GM23248 (cell line): ENCODE measurements at regions not wholly inside any gene's neighbourhood (a gene's known extent, or its start where the extent isn't known, plus 50 kb on each side); places are given as distances from the start of the nearest gene placed in this dataset.
A peak's percentile ranks its signal among the peaks of the same experiment; 100 is the strongest.

Source experiments
- DNase-seq: peaks from one replicate; pipeline ENCODE4 v3.0.0-alpha.2; 2015
- H2AFZ ChIP-seq: fragments of 200-600 bp; sonication (generic); 2 replicates; pipeline ENCODE4 v1.6.1; 2016; ENCODE audit warnings: antibody characterized with exemption
- H3F3A ChIP-seq: fragments of 200-600 bp; sonication (generic); 2 replicates; pipeline ENCODE4 v1.6.1; 2016; ENCODE audit warnings: mild to moderate bottlenecking, antibody characterized with exemption, mixed run types; ENCODE audit not compliant: insufficient read depth
- H3K27ac ChIP-seq: fragments of 200-600 bp; sonication (generic); 2 replicates; pipeline ENCODE4 v1.5.1; 2016; ENCODE audit warnings: mild to moderate bottlenecking
- H3K27me3 ChIP-seq: fragments of 200-600 bp; sonication (generic); replicated peaks from 2 replicates; pipeline ENCODE4 v1.6.1; 2016; ENCODE audit warnings: mild to moderate bottlenecking; ENCODE audit not compliant: insufficient read depth
- H3K36me3 ChIP-seq: fragments of 200-600 bp; sonication (generic); 2 replicates; pipeline ENCODE4 v1.6.1; 2016; ENCODE audit warnings: low read depth, mild to moderate bottlenecking
- H3K4me1 ChIP-seq: fragments of 200-600 bp; sonication (generic); 2 replicates; pipeline ENCODE4 v1.6.1; 2016; ENCODE audit warnings: mild to moderate bottlenecking; ENCODE audit not compliant: insufficient read depth
- H3K4me2 ChIP-seq: fragments of 200-600 bp; sonication (generic); one replicate; pipeline ENCODE4 v1.6.1; 2016; ENCODE audit warnings: mild to moderate bottlenecking; ENCODE audit not compliant: unreplicated experiment
- H3K4me3 ChIP-seq: fragments of 200-600 bp; sonication (generic); 2 replicates; pipeline ENCODE4 v1.5.1; 2016; ENCODE audit warnings: mild to moderate bottlenecking
- H3K79me2 ChIP-seq: fragments of 200-600 bp; sonication (generic); 2 replicates; pipeline ENCODE4 v1.6.1; 2016; ENCODE audit warnings: mild to moderate bottlenecking; ENCODE audit not compliant: insufficient read depth
- H3K9ac ChIP-seq: fragments of 200-600 bp; sonication (generic); 2 replicates; pipeline ENCODE4 v1.6.1; 2016; ENCODE audit warnings: mild to moderate bottlenecking
- H3K9me2 ChIP-seq: fragments of 200-600 bp; sonication (generic); 2 replicates; pipeline ENCODE4 v1.6.1; 2016; ENCODE audit warnings: mixed run types, mild to moderate bottlenecking, moderate library complexity; ENCODE audit not compliant: insufficient read depth
- H3K9me3 ChIP-seq: fragments of 200-600 bp; sonication (generic); one replicate; pipeline ENCODE4 v1.6.1; 2017; ENCODE audit warnings: low read depth
- H4K20me1 ChIP-seq: fragments of 200-600 bp; sonication (generic); 2 replicates; pipeline ENCODE4 v1.6.0; 2016; ENCODE audit not compliant: insufficient read depth
- EZH2 ChIP-seq: fragments of 200-600 bp; sonication (generic); IDR thresholded peaks from 2 replicates; pipeline ENCODE4 v1.6.1; 2018; ENCODE audit warnings: antibody characterized with exemption, mild to moderate bottlenecking; ENCODE audit not compliant: insufficient read depth, poor library complexity, severe bottlenecking
- EZH2phosphoT487 ChIP-seq: fragments of 200-600 bp; sonication (generic); IDR thresholded peaks from 2 replicates; pipeline ENCODE4 v1.6.1; 2018; ENCODE audit warnings: antibody characterized with exemption, moderate library complexity, mild to moderate bottlenecking, low read depth; ENCODE audit not compliant: insufficient read depth
- WGBS, 2 experiments: methylation state at CpG; one replicate each; pipeline ENCODE4 v1.1.6; 2015 to 2017; ENCODE audit warnings: low lambda C conversion rate in 2 of 2, low coverage in 1 of 2; ENCODE audit errors: missing lambda C conversion rate in 2 of 2; 5-methylcytosine and 5-hydroxymethylcytosine counted together
- in situ Hi-C: fragments of 300-500 bp; cut with MboI; formaldehyde crosslinking; loops from 2 replicates; pipeline ENCODE4 v1.15.0; 2020

DNA sequence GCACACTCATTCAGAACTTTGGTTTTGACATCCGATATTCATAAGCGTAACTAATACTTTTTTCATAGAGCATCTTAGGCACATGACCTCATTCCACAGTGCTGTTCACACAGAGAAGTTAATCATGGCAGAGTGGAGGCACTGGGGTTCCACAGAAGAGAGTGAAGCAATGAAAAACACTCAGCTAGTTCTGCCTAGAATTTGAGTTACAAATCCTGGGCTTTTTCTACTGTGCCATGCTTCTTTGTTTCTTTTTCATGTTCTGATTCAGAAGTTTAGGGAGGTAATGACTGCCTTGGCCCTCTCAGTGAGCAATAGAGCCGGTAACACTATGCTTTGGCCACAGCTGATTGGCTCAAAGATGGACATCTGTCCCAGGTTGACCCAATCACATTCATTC is 176.1 kb upstream of the MITF start:
- H3F3A ChIP-seq, result no peaks in the 10 kb centered on the region
- H3K4me2 ChIP-seq, result no peak overlapping the region
- no peak overlapping the region for H3K27ac ChIP-seq
- H3K9me3 ChIP-seq, result no peaks in the 10 kb centered on the region
- no peak overlapping the region for H3K9ac ChIP-seq
- DNase-seq, result no peak
- in situ Hi-C loops, result no loop called here
- no peaks in the 10 kb centered on the region for H3K36me3 ChIP-seq
- no peaks in the 10 kb centered on the region for H4K20me1 ChIP-seq
- H3K27me3 ChIP-seq, result no peaks in the 10 kb centered on the region; the same call in 1 of the 2 replicates
- no peaks in the 10 kb centered on the region for H3K79me2 ChIP-seq
- WGBS, 2 experiments, result 47 to 55% methylated on average over 3 of the region's 3 CpGs
- no peak overlapping the region for H3K4me3 ChIP-seq
- TF ChIP-seq EZH2, result no peak
- TF ChIP-seq EZH2phosphoT487, result no peak
- H3K9me2 ChIP-seq, result no peaks in the 10 kb centered on the region
- no peaks in the 10 kb centered on the region for H3K4me1 ChIP-seq
- no peak overlapping the region for H2AFZ ChIP-seq

- no peak for DNase-seq
- in situ Hi-C loops, result no loop called here
- H3K79me2 ChIP-seq, result no peaks in the 10 kb centered on the region
These were observed 176.1 kb upstream of the FRMD4B start for GRCh38 chr3:69562020-69562419.

GRCh38 chr3:69560818-69561217 is 174.9 kb upstream of the FRMD4B start:
- H3K4me3 ChIP-seq, result no peak overlapping the region
- H3K27me3 ChIP-seq, result no peaks in the 10 kb centered on the region; the same call in 1 of the 2 replicates
- no peaks in the 10 kb centered on the region for H3K9me3 ChIP-seq
- no peaks in the 10 kb centered on the region for H4K20me1 ChIP-seq
- DNase-seq, result no peak
- H3K27ac ChIP-seq, result no peak overlapping the region
- no peak for TF ChIP-seq EZH2
- no peak for TF ChIP-seq EZH2phosphoT487
- H2AFZ ChIP-seq, result no peak overlapping the region
- no peaks in the 10 kb centered on the region for H3F3A ChIP-seq
- H3K9ac ChIP-seq, result no peak overlapping the region
- H3K4me2 ChIP-seq, result no peak overlapping the region
- no peaks in the 10 kb centered on the region for H3K79me2 ChIP-seq
- H3K4me1 ChIP-seq, result no peaks in the 10 kb centered on the region
- H3K36me3 ChIP-seq, result no peaks in the 10 kb centered on the region
- no peaks in the 10 kb centered on the region for H3K9me2 ChIP-seq
- in situ Hi-C loops, result no loop called here

More at GRCh38 chr3:69562020-69562419, 176.1 kb upstream of the FRMD4B start:
- no peak overlapping the region for H3K27ac ChIP-seq
- H3K9me3 ChIP-seq, result no peaks in the 10 kb centered on the region
- H3K9ac ChIP-seq, result no peak overlapping the region
- H4K20me1 ChIP-seq, result no peaks in the 10 kb centered on the region
- 4 to 8% methylated on average over 4 of the region's 4 CpGs for WGBS, 2 experiments
- H3K9me2 ChIP-seq, result no peaks in the 10 kb centered on the region
- no peak overlapping the region for H3K4me2 ChIP-seq
- no peaks in the 10 kb centered on the region for H3K36me3 ChIP-seq
- no peaks in the 10 kb centered on the region for H3F3A ChIP-seq
- H3K27me3 ChIP-seq, result no peaks in the 10 kb centered on the region; the same call in 1 of the 2 replicates
- no peaks in the 10 kb centered on the region for H3K4me1 ChIP-seq
- no peak overlapping the region for H3K4me3 ChIP-seq
- TF ChIP-seq EZH2phosphoT487 (no peak), EZH2 (no peak)
- no peak overlapping the region for H2AFZ ChIP-seq

DNA sequence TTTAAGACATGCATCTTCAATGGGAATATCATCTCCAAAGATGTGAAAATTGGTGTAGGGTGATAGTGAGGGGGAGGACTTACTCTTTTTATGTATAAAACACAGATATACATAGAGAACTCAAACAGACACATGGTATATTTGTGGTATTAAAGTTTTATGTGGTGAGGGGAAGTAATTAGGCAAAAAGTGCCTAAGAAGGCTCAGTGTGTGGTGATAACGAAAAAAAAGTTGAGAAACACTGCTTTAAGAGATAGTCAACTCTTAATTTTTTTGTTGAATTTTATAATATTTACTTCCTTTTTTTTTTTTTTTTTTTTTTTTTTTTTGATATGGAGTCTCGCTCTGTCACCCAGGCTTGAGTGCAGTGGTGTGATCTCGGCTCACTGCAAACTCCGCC is 174.2 kb upstream of the FRMD4B start:
- H3K27me3 ChIP-seq, result no peaks in the 10 kb centered on the region; the same call in 1 of the 2 replicates
- no peak overlapping the region for H3K9ac ChIP-seq
- H2AFZ ChIP-seq, result no peak overlapping the region
- no peaks in the 10 kb centered on the region for H3K9me3 ChIP-seq
- no peaks in the 10 kb centered on the region for H3K4me1 ChIP-seq
- WGBS, 2 experiments, result 64 to 70% methylated on average over 3 to 4 of the region's 4 CpGs
- H3F3A ChIP-seq, result no peaks in the 10 kb centered on the region
- no peak overlapping the region for H3K4me3 ChIP-seq
- H3K36me3 ChIP-seq, result no peaks in the 10 kb centered on the region
- no peak for TF ChIP-seq EZH2
- TF ChIP-seq EZH2phosphoT487, result no peak
- in situ Hi-C loops, result no loop called here
- H3K9me2 ChIP-seq, result no peaks in the 10 kb centered on the region
- no peak overlapping the region for H3K27ac ChIP-seq
- H4K20me1 ChIP-seq, result no peaks in the 10 kb centered on the region
- H3K79me2 ChIP-seq, result no peaks in the 10 kb centered on the region
- no peak for DNase-seq
- no peak overlapping the region for H3K4me2 ChIP-seq

DNA sequence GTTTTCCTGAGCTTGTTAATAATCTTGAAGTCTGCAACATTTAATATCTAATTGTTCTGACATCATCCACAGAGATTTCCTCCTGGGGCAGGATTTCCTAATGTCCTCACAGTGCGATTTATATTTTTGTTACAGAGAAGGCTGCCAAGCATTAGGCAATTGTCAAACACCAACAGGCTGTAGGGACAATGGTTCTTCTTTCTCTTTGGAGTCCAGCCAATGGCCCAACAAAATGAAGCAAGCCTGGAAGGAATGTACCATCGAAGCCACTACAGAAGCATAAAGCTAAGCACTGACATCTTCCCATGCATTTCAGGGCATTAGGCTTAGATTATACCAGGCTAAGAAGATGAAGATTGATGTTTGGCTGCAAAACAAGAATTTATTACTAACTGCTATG is 173.0 kb upstream of the FRMD4B start:
- Histone ChIP-seq H3K4me2 (no peak overlapping the region), H3K9me2 (no peaks in the 10 kb centered on the region), H3K27me3 (no peaks in the 10 kb centered on the region; the same call in 1 of the 2 replicates), H3K27ac (no peak overlapping the region), H3F3A (no peaks in the 10 kb centered on the region), H3K36me3 (no peaks in the 10 kb centered on the region), H3K4me1 (no peaks in the 10 kb centered on the region), H3K79me2 (no peaks in the 10 kb centered on the region), H3K9me3 (no peaks in the 10 kb centered on the region), H3K9ac (no peak overlapping the region), H4K20me1 (no peaks in the 10 kb centered on the region), H3K4me3 (no peak overlapping the region), H2AFZ (no peak overlapping the region)
- no peak for TF ChIP-seq EZH2
- no peak for TF ChIP-seq EZH2phosphoT487
- WGBS, 2 experiments, result 0 to 3% methylated on average over 2 of the region's 2 CpGs
- DNase-seq, result peak; percentile 13
- in situ Hi-C loops, result no loop called here
